B cell (primary cell): ENCODE measurements at regions not wholly inside any gene's neighbourhood (a gene's known extent, or its start where the extent isn't known, plus 50 kb on each side); places are given as distances from the start of the nearest gene placed in this dataset.

Source experiments
- ATAC-seq: fragments of 200-7000 bp; cut with Tn5 transposase; one replicate; pipeline ENCODE4 v1.10.0; 2021; ENCODE audit warnings: low read depth, mild to moderate bottlenecking, moderate number of reproducible peaks, moderate library complexity
- CTCF ChIA-PET: fragments of 350-600 bp; sonication (Branson Sonifier 250); formaldehyde crosslinking; loops from one replicate; lab custom pipeline; 2021; ENCODE audit warnings: antibody characterized with exemption, inconsistent platforms; lab: Charles Lee
- POLR2A ChIA-PET: fragments of 350-600 bp; sonication (Branson Sonifier 250); formaldehyde crosslinking; loops from one replicate; lab custom pipeline; 2021; ENCODE audit warnings: antibody characterized with exemption; lab: Charles Lee
- DNase-seq: peaks from one replicate; pipeline ENCODE4 v3.0.0; 2013
- H2AFZ ChIP-seq: 2 replicates; pipeline ENCODE4 v1.6.1; 2012; ENCODE audit warnings: mild to moderate bottlenecking, low read depth, low read length; ENCODE audit not compliant: insufficient read depth, poor library complexity, severe bottlenecking
- H3K27ac ChIP-seq, 2 donors: 1 replicate in 1 of 2; 2 replicates in 1 of 2; pipeline ENCODE4 v1.5.1; 2012 to 2013; ENCODE audit warnings: low read length in 2 of 2, mild to moderate bottlenecking in 2 of 2, moderate library complexity in 1 of 2
- H3K27me3 ChIP-seq, 4 experiments: fragments of 200-600 bp in 1 of 4; sonication (generic) in 1 of 4; replicated peaks in 1 of 4; 1 replicate in 2 of 4; 2 replicates in 2 of 4; pipeline versions ENCODE4 v1.6.1 to v1.7.0; 2013 to 2016; ENCODE audit warnings: low read length in 3 of 4, mild to moderate bottlenecking in 2 of 4, mixed read lengths in 1 of 4, moderate library complexity in 1 of 4; ENCODE audit not compliant: insufficient read depth in 4 of 4, control insufficient read depth in 3 of 4; ENCODE audit errors: control extremely low read depth in 1 of 4
- H3K36me3 ChIP-seq, 2 experiments: replicated peaks in 1 of 2; 1 replicate in 1 of 2; 2 replicates in 1 of 2; pipeline versions ENCODE4 v1.6.1 to v1.7.1; 2013; ENCODE audit warnings: low read length in 1 of 2; ENCODE audit not compliant: insufficient read depth in 2 of 2, control insufficient read depth in 1 of 2; ENCODE audit errors: control extremely low read depth in 1 of 2, extremely low read depth in 1 of 2
- H3K4me1 ChIP-seq, 2 donors: fragments of 200-600 bp in 1 of 2; sonication (generic) in 1 of 2; 1 replicate in 1 of 2; 2 replicates in 1 of 2; pipeline versions ENCODE4 v1.5.1 to v1.6.1; 2013 to 2017; ENCODE audit warnings: low read length in 2 of 2; ENCODE audit not compliant: control insufficient read depth in 2 of 2, insufficient read depth in 2 of 2
- H3K4me2 ChIP-seq: replicated peaks from 2 replicates; pipeline ENCODE3; 2012; ENCODE audit warnings: mild to moderate bottlenecking, low read depth, low read length; ENCODE audit not compliant: poor library complexity, severe bottlenecking
- H3K4me3 ChIP-seq, 5 experiments: fragments of 200-600 bp in 1 of 5; sonication (generic) in 1 of 5; 1 replicate in 3 of 5; 2 replicates in 2 of 5; pipeline versions ENCODE4 v1.5.1 to v1.7.0; 2011 to 2016; ENCODE audit warnings: low read length in 4 of 5, mild to moderate bottlenecking in 4 of 5, low read depth in 2 of 5, control low read depth in 1 of 5, moderate library complexity in 1 of 5; ENCODE audit not compliant: insufficient read depth in 1 of 5; ENCODE audit errors: control extremely low read depth in 1 of 5, extremely low read depth in 1 of 5
- H3K79me2 ChIP-seq: fragments of 200-600 bp; sonication (generic); one replicate; pipeline ENCODE4 v1.6.0; 2016; ENCODE audit warnings: low read length; ENCODE audit not compliant: control insufficient read depth, insufficient read depth
- H3K9ac ChIP-seq: fragments of 200-600 bp; sonication (generic); 2 replicates; pipeline ENCODE4 v1.6.1; 2017; ENCODE audit warnings: mild to moderate bottlenecking, low read length, moderate library complexity
- H3K9me3 ChIP-seq, 3 donors: one replicate each; pipeline versions ENCODE4 v1.6.1 to v1.7.1; 2013; ENCODE audit warnings: low read length in 2 of 3; ENCODE audit not compliant: control insufficient read depth in 2 of 3, insufficient read depth in 1 of 3; ENCODE audit errors: control extremely low read depth in 1 of 3
- H4K20me1 ChIP-seq: 2 replicates; pipeline ENCODE4 v1.6.0; 2012; ENCODE audit warnings: mild to moderate bottlenecking, low read length; ENCODE audit not compliant: insufficient read depth, control insufficient read depth, poor library complexity, severe bottlenecking
- H3K27ac Mint-ChIP-seq: one replicate; pipeline ENCODE4 v1.8.0; 2021; ENCODE audit warnings: mixed read lengths
- H3K27me3 Mint-ChIP-seq: one replicate; pipeline ENCODE4 v1.8.0; 2021; ENCODE audit warnings: mixed read lengths
- H3K4me1 Mint-ChIP-seq: one replicate; pipeline ENCODE4 v1.8.0; 2021; ENCODE audit warnings: mixed read lengths
- H3K4me3 Mint-ChIP-seq: one replicate; pipeline ENCODE4 v1.8.0; 2021; ENCODE audit warnings: mixed read lengths
- H3K9me3 Mint-ChIP-seq: one replicate; pipeline ENCODE4 v1.8.0; 2022; ENCODE audit warnings: mixed read lengths; ENCODE audit not compliant: insufficient read depth
- EZH2 ChIP-seq: IDR thresholded peaks from 2 replicates; pipeline ENCODE4 v1.6.1; 2012; ENCODE audit warnings: borderline replicate concordance, low read depth, mild to moderate bottlenecking, moderate library complexity, low read length; ENCODE audit not compliant: insufficient read depth, poor library complexity, severe bottlenecking
- WGBS: methylation state at CpG from one replicate; pipeline ENCODE4 v1.1.5; 2013; ENCODE audit warnings: missing lambda C conversion rate; ENCODE audit not compliant: insufficient coverage; 5-methylcytosine and 5-hydroxymethylcytosine counted together
- intact Hi-C: fragments of 100-400 bp; cut with micrococcal nuclease; formaldehyde crosslinking; loops from one replicate; pipeline ENCODE4 v1.10.0; 2022
- TF ChIP-seq, protein P1 (sequence below): fragments of 200-600 bp; IDR thresholded peaks from one replicate; pipeline ENCODE4 v1.8.0; 2022; ENCODE audit warnings: antibody characterized with exemption, mild to moderate bottlenecking

DNA sequence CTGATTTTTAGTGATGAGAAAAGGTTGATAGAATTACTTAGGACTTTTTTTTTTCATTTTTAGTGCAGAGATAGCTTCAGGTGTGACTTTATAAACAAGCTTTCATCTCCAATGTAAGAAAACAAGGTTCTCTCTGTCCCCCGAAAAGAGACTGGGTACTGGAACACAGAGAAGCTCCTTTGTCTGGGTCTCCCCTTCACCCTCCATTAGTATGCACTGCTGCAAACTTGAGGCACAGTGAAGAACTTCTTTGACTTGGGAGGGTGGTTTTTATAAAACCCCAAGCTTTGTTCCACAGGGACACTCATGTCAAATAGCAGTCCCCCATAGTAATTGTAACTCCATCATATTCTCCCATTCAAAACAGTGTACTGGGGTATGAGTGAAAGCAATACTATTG is 93.5 kb upstream of the SOX2 start:
- H3K27me3 ChIP-seq: no peaks in the 10 kb centered on the region
- Mint-ChIP-seq H3K27me3 (no peaks in the 10 kb centered on the region), H3K4me3 (no peak overlapping the region), H3K9me3 (no peaks in the 10 kb centered on the region), H3K4me1 (no peaks in the 10 kb centered on the region), H3K27ac (no peak overlapping the region)
- no peaks in the 10 kb centered on the region for H3K9me3 ChIP-seq
- TF ChIP-seq EZH2: no peak
- TF ChIP-seq, protein P1, sequence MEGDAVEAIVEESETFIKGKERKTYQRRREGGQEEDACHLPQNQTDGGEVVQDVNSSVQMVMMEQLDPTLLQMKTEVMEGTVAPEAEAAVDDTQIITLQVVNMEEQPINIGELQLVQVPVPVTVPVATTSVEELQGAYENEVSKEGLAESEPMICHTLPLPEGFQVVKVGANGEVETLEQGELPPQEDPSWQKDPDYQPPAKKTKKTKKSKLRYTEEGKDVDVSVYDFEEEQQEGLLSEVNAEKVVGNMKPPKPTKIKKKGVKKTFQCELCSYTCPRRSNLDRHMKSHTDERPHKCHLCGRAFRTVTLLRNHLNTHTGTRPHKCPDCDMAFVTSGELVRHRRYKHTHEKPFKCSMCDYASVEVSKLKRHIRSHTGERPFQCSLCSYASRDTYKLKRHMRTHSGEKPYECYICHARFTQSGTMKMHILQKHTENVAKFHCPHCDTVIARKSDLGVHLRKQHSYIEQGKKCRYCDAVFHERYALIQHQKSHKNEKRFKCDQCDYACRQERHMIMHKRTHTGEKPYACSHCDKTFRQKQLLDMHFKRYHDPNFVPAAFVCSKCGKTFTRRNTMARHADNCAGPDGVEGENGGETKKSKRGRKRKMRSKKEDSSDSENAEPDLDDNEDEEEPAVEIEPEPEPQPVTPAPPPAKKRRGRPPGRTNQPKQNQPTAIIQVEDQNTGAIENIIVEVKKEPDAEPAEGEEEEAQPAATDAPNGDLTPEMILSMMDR: no peak
- no peak overlapping the region for H2AFZ ChIP-seq
- intact Hi-C loops: no loop called here
- no peak for ATAC-seq
- no peaks in the 10 kb centered on the region for H3K4me1 ChIP-seq
- H3K4me2 ChIP-seq: no peak overlapping the region
- no peaks in the 10 kb centered on the region for H3K36me3 ChIP-seq
- H3K79me2 ChIP-seq: no peaks in the 10 kb centered on the region
- DNase-seq: no peak
- no peak overlapping the region for H3K9ac ChIP-seq
- ChIA-PET CTCF (no interaction called here), POLR2A (no interaction called here)
- no CpG with 5 or more reads among the region's 1 CpG for WGBS
- no peak overlapping the region for H3K4me3 ChIP-seq
- H4K20me1 ChIP-seq: no peaks in the 10 kb centered on the region
- H3K27ac ChIP-seq: no peak overlapping the region

DNA sequence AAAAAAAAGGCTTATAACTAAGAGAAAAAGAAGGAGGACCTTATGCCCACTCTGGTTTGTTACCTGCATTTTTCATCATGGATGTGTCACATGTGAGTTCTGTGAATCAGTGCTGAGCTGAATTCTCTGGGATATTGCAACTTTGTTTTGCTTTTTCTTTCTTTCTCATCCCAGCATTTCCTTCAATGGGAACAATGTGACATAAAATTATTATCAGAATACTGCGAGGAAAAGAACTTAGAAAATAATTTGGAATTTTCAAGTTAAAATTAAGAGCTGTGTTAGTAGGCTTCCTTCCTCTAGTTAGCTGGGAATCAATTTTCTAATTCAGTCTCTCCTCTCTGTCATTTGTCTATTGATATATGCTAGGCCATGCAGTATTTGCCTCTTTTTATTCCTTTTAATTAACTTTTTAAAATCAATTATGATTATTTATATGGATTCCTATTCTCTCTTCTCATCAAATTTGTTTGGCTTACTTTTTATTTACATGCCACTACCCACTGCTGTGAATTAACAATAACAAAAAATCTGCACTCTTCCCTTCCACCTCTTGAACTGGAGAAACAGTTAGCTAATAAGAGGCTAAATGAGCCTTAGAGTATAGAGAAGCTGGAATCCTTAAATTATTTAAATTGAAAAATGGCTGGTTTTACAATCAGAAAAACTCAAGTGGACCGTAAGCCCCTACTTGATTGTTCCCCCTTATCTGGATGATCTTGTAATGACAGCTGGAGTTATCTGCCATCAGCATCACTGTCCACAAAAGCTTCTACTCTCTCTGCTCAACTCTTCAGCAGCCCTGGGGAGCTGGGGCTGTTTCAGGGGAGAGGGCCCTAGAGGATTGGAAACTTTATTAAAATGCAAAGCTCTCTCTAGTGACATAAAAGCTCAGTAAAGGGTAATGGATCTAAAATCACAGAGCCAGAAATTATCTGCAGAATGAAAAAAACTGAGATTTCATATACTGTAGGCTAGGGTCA is 95.3 kb upstream of the SOX2 start:
- H3K27me3 ChIP-seq: no peaks in the 10 kb centered on the region
- no CpG with 5 or more reads among the region's 2 CpGs for WGBS
- Mint-ChIP-seq H3K4me1 (no peaks in the 10 kb centered on the region), H3K4me3 (no peak overlapping the region), H3K27ac (no peak overlapping the region), H3K27me3 (no peaks in the 10 kb centered on the region), H3K9me3 (no peaks in the 10 kb centered on the region)
- H3K9me3 ChIP-seq: no peaks in the 10 kb centered on the region
- intact Hi-C loops: no loop called here
- no peaks in the 10 kb centered on the region for H4K20me1 ChIP-seq
- no peak overlapping the region for H3K9ac ChIP-seq
- H3K4me2 ChIP-seq: no peak overlapping the region
- DNase-seq: no peak
- H3K4me1 ChIP-seq: no peaks in the 10 kb centered on the region
- no peak for TF ChIP-seq EZH2
- TF ChIP-seq, protein P1: no peak
- H3K4me3 ChIP-seq: no peak overlapping the region
- ATAC-seq: no peak
- no peak overlapping the region for H3K27ac ChIP-seq
- no peaks in the 10 kb centered on the region for H3K79me2 ChIP-seq
- CTCF ChIA-PET: interaction anchor here (1.3 kb wide), 1 partner anchor 12 kb away, joined by 3 read pairs; no protein-coding TSS in a partner anchor
- POLR2A ChIA-PET: no interaction called here
- no peaks in the 10 kb centered on the region for H3K36me3 ChIP-seq
- no peak overlapping the region for H2AFZ ChIP-seq
